GM18499 (cell line): ENCODE measurements at regions not wholly inside any gene's neighbourhood (a gene's known extent, or its start where the extent isn't known, plus 50 kb on each side); places are given as distances from the start of the nearest gene placed in this dataset.

Experiments used
- ATAC-seq: cut with Tn5 transposase; IDR thresholded peaks from one replicate; pipeline ENCODE4 v1.9.1; 2021; ENCODE audit warnings: moderate number of reproducible peaks; ENCODE audit not compliant: insufficient read depth, unreplicated experiment

DNA sequence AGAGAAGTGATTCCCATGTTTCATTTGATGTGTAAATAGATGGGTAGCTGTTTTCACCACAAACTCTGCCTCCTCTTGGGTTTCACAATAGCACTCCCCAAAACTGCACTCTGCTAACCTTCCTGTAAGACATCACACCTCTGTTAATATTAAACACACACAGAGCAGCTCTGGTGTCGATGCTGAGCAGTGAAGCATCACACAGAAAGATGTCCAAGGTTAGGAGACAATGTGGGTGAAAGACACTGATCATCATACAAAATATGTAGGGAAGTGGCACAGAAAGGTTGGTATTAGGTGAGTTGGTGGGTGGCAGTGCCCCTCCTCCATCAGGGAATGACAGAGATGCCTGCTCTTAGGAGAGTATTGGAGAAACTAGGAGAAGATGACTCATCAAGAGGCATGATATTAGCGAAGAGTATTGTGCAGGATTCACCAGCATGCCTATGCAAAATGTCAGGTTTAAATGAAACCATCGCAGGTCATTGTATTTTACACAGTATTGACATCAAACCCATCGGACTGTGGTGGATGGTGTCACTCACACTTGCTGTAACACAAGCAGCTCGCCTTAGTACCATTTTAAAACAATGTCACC, 199.7 kb downstream of the TBXT start:
- no peak for ATAC-seq

DNA sequence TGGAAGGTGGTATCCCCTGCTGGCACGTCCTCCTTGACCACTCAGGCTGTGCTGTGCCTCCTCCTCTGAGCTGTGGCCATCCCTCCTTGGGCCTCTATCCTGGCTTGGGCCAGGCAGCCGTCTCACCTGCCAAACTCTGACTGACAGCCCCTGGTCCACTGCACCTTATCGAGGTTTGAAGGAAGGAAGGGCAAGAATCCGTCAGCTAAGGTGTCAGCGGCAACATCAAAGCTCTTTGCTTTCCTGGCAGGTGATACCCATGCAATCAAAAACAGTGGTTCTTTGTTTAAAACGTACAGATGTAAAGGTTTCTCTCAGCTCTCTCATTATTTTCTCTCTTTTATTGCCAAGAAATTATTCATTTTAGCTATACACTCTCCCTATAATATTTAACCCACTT, 203.9 kb downstream of the TBXT start:
- no peak for ATAC-seq

DNA sequence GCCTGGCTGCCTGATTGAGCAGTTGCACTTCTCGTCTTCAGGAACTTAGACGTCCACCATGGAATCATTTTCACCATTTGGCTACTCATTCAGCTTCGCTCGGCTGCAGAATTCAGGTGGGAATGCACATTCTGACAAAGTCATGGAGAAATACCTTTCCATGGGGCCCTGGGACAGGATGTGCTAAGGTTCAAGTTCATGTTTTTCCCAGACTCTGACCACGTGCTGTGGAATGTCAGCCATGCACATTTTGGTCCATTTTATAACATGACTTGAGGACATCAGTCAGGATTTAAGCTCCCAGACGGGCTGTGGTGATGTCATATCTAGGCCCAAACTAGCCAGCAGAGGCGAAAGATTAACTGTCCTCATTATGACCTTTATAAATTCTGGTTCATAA, 205.3 kb downstream of the TBXT start:
- no peak for ATAC-seq

DNA sequence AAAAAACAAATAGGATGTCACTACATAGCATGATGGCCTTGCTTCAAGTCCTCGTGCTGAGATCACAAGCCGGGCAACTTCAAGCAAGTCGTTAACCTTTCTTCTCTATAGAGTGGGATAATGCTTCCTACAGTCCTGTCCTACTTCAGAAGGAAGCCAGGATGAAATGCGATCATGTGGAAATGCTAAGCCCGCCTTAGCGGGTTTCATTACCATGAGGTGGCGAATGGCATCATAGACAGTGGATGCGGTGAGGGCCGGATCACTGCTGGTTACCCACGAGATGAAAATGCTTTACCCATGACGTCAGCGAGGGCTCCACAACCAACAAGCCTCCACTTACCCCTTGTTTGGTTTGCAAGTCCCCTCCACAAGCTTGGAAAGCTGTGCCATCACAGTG, 206.4 kb downstream of the TBXT start:
- ATAC-seq = no peak

DNA sequence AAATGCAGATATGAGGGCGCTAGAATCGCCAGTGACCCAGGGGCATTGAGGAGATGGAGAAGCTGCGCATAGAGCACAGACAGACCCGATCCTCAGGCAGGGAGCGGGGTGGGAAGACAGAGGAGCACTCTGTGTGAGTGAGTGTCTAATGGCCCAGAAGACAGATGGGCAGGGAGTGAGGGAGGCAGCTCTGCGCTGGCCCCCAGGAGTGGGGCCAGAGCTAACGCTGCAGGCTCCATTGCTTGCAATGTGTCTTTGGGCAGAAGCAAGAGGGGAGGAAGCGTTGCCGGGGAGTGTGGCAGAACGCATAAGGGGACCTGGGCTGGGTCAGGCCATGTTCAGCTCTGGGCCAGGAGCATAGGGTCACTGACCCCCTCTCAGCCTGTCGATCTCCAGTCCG, 207.0 kb downstream of the TBXT start:
- no peak for ATAC-seq

DNA sequence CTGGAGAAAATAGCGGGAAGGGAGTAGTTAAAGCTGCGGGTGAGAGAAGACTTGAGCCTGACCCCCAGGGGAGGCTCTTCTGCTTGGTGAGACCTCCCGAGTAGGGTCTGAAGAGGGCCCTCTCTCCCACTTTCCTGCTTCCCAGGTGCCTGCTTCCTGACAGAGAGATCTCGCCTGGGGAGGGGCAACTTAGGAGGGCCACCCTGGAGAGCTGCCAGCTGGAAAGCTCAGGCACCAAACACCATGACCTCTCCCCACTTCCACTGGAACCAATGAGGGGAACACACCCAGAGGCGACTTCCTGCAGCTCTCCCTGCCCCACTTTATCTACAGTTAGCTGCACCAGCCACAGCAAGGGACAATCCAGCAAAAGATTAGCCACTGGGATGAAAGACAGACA, 208.0 kb downstream of the TBXT start:
- no peak for ATAC-seq

DNA sequence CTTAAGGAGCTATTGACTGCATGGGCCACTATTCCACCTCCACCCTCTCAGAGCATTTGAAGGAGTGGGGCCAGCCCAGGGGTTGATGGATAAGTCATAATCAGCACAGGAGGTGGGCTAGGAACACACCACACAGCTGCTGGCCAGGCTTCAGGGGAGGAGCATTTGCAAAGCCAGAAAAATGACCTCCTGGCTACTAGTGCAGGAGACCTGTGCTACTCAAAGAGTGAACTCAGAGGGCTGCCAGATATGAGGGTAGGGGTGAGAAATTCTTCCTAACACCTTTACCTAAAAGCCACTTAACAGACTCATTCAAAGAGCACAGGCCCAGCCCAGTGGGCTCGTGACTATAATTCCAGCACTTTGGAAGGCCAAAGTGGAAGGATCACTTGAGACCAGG, 210.8 kb downstream of the TBXT start:
- no peak for ATAC-seq

DNA sequence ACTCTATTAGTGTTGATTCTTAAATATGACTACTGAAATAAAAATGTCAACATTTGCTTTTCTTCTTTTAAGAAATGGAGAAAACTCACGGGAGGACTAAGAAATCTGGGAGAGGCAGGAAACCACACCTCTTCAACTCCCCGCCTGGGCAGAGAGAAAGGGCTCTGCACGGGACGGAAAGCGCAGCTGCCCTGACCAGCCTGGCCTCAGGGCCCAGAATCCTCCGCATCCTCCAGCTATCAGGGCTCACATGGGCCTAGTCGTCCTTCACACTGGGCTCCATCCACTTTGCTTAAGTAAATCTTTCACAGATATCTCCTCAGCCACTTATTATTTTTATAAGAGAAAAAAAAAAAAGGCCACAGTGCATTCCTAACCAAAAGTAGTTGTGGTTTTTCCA, 215.1 kb downstream of the TBXT start:
- ATAC-seq = no peak

DNA sequence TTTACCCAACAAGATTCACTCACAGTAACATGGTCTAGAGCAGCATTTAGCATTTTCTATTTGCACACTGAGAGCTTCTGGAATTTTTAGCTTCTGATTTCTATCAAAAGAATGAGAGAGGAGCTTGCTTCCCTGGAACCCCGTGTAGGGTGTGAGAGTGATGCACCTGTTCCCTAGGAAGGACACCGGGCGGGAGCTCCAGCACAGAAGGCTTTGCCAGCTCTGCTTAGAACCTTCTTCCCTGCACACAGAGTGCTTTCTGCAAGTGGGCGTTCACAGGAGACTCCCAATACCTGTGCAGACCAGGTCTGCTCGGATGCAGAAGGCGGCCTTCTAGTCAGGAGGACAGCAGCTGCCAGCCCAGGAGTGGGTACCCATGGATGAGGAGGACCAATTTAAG, 217.3 kb downstream of the TBXT start:
- no peak for ATAC-seq

DNA sequence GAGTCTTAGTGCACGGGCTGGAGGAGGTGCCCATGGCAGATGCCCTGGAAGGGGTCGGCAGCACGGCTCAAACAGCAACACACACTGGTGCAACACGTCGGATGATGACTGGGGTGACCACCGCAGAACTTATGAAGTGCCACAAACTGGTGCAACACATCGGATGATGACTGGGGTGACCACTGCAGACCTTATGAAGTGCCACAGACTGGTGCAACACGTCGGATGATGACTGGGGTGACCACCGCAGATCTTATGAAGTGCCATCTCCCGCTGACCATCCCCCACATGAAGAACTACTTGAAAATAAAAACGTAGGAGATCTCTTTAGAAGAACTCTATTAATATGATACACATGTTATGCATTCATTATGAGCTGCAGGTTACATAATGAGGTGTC, 218.3 kb downstream of the TBXT start:
- no peak for ATAC-seq

DNA sequence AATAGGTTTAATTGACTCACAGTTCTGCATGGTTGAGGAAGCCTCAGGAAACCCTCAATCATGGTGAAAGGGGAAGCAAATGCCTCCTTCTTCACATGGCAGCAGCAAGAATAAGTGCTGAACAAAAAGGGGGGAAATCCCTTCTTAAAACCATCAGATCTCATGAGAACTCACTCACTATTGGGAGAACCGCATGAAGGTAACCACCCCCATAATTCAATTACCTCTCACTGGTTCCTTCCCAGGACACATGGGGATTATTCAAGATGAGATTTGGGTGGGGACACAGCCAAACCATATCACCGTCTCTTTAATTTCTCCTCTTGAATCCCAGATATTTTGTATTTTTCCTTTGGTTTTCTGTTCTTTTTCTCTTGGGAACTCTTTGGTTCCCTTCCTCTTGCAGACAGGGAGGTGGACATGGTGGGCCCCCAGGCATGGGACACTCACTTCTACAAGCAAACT, 223.6 kb downstream of the TBXT start:
- ATAC-seq = no peak

DNA sequence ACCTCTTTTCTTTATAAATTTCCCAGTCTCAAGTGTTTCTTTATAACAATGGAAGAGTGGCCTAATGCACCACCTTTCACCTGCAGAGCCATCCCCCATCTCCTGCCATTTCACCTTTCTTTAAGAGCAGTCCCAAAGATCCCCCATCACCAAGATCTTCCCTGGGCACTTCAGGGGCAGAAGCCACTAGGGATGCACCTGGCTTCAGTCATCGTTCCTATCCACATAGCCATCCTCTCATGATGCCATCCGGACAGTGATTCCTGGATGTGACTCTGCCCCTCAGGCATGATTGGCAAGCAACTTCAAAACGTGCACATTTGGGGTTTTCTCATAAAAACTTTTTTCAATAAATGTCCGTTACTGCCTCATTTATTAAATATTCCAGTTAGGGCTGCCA, 225.9 kb downstream of the TBXT start:
- ATAC-seq = no peak

DNA sequence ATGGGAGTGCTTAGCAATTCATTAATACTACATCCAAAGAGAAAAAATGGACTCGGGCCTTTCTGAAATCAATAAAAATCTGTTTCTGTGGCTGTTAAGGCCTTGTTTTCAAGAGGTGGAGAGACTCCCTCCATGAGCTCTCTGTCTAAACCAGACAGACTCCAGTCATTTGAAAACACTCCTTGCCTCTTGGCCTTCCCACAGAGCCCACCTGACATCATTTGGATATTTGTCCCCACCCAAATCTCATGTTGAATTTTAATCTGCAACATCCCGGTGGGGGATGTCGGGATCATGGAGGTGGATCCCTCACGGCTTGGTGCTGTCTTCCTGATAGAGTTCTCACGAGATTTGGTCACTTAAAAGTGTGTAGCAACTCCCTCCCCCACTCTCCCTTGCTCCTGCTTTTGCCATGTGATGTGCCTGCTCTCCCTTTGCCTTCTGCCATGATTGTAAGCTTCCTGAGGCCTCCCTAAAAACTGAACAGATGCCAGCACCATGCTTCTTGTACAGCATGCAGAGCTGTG, 226.3 kb downstream of the TBXT start:
- ATAC-seq = no peak

DNA sequence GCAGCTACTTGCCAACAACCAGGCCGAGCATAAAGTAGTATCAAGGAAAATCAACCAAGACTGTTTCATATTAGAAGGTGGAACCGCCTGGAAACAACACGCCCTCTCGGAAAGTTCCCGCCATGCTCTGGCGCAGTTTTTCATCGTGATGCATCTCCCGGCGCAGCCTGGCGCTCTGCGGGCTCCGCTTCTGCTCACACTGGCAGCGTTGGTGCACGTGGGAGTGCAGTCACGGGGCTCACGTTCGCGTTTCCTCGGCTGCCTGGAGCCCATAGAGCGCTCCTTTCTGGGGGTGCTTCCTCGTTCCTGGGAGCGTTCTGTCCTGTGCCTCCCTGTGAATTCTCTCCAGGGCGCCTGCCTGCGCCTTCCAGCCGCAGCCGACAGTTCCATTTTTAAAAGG, 227.3 kb downstream of the TBXT start:
- no peak for ATAC-seq

DNA sequence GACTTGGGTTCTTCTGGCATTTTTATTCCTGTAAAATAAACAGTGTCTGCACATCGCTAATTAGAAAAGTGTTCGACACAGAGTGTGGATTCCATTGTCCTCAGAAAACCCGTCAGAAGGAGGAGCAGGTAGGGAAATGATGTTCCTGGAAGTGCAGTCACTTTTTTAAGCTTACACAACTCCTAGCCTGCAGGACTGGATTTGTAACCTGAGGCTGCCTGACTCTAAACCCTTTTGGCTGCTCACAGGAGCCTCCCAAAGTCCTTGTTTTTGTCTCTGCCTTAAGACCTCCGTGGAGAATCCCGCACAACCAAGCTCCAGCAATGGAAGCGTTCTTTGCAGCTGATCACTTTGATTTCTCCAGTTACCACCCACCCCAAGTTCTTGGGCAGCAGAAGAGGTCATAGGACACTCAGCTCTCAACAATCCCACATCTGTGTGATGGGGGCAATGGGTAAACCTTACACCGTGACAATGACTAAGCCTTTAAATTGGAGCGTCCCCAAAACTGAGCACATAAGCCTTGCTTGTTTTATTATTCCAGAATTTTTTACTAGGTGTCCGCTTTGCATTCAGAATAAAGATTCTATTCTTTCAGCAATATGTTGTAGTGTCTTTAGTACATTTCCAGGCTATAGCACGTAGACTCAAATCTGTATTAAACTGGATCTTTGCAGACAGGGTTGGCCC, 227.9 kb downstream of the TBXT start:
- no peak for ATAC-seq

DNA sequence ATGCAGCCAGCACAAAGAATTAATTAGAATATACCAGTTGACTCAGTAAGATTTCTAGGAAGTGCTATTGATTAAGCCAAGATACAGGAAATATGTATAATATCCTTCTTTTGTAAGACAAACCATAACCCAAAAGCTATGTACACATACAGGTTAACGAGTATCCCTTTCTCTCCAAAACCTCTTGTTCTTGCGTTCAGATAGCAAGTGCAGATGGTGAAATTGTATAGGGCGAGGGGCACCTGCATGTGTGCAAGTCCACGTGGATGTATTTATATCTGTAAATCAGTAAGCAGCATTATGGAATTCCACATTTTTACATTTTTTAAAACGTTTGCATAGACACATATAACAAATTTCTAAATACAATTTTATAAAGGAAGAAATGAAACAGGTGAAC, 228.6 kb downstream of the TBXT start:
- no peak for ATAC-seq

DNA sequence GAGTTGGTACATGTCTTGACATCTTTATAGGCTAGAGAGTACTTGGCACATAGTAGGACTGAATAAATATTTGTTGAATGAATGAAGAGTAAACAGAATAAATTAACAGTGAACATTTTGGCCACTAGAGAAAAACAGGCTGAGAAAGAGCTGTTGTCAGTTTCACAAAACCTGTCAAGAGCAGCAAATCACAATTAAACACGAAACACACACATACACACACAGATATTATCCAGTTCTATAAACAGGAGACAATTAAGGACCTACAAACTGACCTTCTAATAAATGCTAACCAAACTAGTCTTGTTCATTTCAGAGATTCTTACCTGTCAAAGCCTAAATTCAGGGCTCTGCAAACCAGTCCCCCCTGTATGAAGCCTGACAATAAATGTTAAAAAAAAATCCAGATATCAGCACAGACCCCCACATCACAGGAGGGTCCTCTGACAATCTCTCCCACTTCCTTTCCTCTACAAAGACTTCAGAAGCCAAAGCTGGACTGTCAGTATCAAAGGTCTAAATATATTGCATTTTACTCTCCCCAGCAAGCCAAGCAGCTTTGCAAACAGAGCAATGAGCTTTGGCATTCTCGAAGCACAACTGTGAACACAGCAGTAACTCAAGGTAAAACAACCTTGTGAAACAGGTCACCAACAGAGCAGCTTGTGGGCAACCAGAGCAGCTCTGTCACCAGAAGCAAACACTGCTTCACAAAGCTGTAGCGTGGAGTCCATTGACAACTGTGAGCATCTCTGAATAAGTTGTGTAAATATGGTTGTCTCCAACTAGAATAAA, 229.9 kb downstream of the TBXT start:
- ATAC-seq = no peak

DNA sequence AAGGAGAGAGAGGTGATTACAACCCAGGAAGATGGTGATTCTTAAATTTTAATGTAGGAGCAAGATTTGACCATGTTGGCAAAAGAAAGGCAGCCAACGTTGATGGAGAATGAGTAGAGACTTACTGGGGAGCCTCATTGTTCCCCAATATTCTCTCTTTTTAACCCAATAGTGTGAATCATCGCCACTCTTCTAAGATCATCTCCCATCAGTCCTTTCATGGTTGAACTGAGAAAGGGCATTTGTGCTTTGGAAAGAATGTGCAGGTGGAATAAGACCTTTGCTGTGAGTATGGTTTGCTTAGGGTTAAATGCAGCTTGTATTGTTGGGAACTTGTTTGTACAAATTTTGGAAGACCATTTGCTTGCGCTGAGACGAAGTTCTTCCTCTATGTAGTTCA, 231.0 kb downstream of the TBXT start:
- ATAC-seq = no peak

DNA sequence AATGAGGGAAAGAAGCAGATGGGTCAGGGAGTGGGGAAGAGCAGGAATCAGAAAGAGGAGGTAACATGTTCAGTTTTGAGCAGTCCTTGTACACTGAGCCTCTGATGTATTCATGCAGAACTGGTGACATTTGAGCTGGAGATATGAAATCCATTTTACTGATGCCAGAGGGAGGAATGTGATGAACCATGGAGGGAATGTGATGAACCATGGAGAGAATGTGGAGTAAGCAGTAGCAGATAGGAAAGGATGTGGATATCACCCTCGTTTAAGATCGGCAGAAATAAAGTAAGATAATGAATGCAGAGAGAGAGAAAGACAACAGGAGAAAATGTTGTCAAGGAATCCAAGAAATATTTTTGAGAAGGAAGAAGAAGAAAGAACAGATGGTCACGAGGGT, 231.6 kb downstream of the TBXT start:
- ATAC-seq = no peak

DNA sequence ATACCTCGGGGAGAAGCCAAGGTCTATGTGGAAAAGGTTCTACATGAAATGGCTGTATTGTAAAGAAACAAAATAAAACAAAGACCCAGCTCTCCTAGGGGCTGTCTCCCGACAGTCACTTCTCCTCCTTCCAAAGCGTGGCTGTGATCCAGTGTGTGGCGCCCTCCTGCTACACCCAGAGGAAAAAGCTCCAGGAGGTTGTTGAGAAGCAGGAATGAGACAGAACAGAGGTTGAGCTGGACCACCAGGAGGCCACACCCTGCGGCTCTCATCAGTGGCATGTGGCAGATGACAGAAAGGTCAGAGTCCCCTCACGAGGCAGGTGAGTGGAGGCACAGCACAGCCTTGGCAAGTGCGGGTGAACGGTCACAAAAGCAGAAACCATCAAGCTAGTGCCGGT, 236.0 kb downstream of the TBXT start:
- ATAC-seq = no peak

DNA sequence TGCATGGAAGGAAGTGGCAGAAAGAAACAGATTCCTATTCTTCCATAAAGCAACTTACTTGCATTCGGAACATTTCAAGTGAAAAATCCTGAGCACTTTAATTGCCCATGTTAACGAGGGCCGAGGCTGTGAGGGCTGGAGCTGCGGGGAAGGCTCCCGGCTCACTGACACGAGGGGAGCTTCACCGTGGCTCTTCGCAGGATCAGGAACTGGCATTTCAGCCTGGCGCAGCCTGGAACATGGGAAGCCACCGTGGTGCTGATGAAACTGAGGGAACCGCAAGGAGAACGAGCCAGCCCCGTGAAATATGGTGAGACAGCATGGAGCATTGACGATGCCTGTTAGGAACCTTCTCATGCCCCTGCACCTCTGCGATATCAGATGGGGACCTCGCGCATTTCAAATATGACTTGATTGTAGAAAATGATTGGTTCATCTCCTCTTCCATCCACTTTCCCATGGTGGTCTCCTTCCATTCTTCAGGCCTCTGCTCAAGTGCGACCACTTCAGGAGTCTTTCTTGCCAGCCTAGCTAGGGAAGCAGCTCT, 236.9 kb downstream of the TBXT start:
- no peak for ATAC-seq
